HUES48 (cell line): ENCODE measurements at regions not wholly inside any gene's neighbourhood (a gene's known extent, or its start where the extent isn't known, plus 50 kb on each side); places are given as distances from the start of the nearest gene placed in this dataset.

Experiments used
- H3K27ac ChIP-seq: one replicate; pipeline ENCODE4 v1.7.0; 2013; ENCODE audit warnings: low read depth, low read length, inconsistent platforms
- H3K27me3 ChIP-seq: 2 replicates; pipeline ENCODE4 v1.6.1; 2013; ENCODE audit warnings: mild to moderate bottlenecking, low read length; ENCODE audit not compliant: control insufficient read depth, insufficient read depth
- H3K36me3 ChIP-seq: 2 replicates; pipeline ENCODE4 v1.6.1; 2013; ENCODE audit warnings: low read length; ENCODE audit not compliant: control insufficient read depth, insufficient read depth
- H3K4me1 ChIP-seq: 2 replicates; pipeline ENCODE4 v1.6.1; 2013; ENCODE audit warnings: mild to moderate bottlenecking, low read length; ENCODE audit not compliant: control insufficient read depth, insufficient read depth
- H3K4me3 ChIP-seq: 2 replicates; pipeline ENCODE4 v1.5.1; 2013; ENCODE audit warnings: mild to moderate bottlenecking, low read depth, low read length
- H3K9ac ChIP-seq: 2 replicates; pipeline ENCODE4 v1.6.1; 2013; ENCODE audit warnings: mild to moderate bottlenecking, low read depth, low read length, moderate library complexity
- H3K9me3 ChIP-seq: 2 replicates; pipeline ENCODE4 v1.6.1; 2013; ENCODE audit warnings: low read length; ENCODE audit not compliant: control insufficient read depth, insufficient read depth

GRCh38 chr2:134080386-134081089, 173.3 kb upstream of the MGAT5 start:
- no peaks in the 10 kb centered on the region for H3K27me3 ChIP-seq
- peaks cover 8% of the 10 kb centered on the region for H3K4me1 ChIP-seq
- peaks cover 2% of the 10 kb centered on the region; the same call in 1 of the 2 replicates for H3K9me3 ChIP-seq
- H3K4me3 ChIP-seq: no peak overlapping the region
- no peak overlapping the region for H3K27ac ChIP-seq
- H3K9ac ChIP-seq: no peak overlapping the region
- no peaks in the 10 kb centered on the region for H3K36me3 ChIP-seq

- Histone ChIP-seq H3K36me3 (no peaks in the 10 kb centered on the region), H3K4me3 (no peak overlapping the region), H3K9me3 (no peaks in the 10 kb centered on the region), H3K27me3 (no peaks in the 10 kb centered on the region), H3K9ac (no peak overlapping the region), H3K27ac (no peak overlapping the region), H3K4me1 (peaks cover 8% of the 10 kb centered on the region)
These were observed 172.5 kb upstream of the MGAT5 start for GRCh38 chr2:134081238-134081938.

- H3K9ac ChIP-seq: no peak overlapping the region
- no peak overlapping the region for H3K4me3 ChIP-seq
- H3K27me3 ChIP-seq: no peaks in the 10 kb centered on the region
- no peak overlapping the region for H3K27ac ChIP-seq
- H3K36me3 ChIP-seq: no peaks in the 10 kb centered on the region
- H3K4me1 ChIP-seq: peaks cover 22% of the 10 kb centered on the region
- no peaks in the 10 kb centered on the region for H3K9me3 ChIP-seq
These were observed 170.3 kb upstream of the MGAT5 start for GRCh38 chr2:134083548-134083947.

- Histone ChIP-seq H3K9me3 (no peaks in the 10 kb centered on the region), H3K27ac (peak overlapping the region; percentile 69), H3K4me1 (peaks cover 14% of the 10 kb centered on the region), H3K9ac (no peak overlapping the region), H3K27me3 (no peaks in the 10 kb centered on the region), H3K4me3 (no peak overlapping the region), H3K36me3 (no peaks in the 10 kb centered on the region)
These were observed 167.2 kb upstream of the MGAT5 start for GRCh38 chr2:134086594-134087219.

- H3K9ac ChIP-seq: no peak overlapping the region
- peak overlapping the region; percentile 69 for H3K27ac ChIP-seq
- no peaks in the 10 kb centered on the region for H3K27me3 ChIP-seq
- H3K4me1 ChIP-seq: peaks cover 14% of the 10 kb centered on the region
- H3K9me3 ChIP-seq: no peaks in the 10 kb centered on the region
- H3K4me3 ChIP-seq: no peak overlapping the region
- no peaks in the 10 kb centered on the region for H3K36me3 ChIP-seq
These were observed 166.4 kb upstream of the MGAT5 start for GRCh38 chr2:134087371-134087921.

GRCh38 chr2:134089454-134089853, 164.4 kb upstream of the MGAT5 start:
- no peaks in the 10 kb centered on the region for H3K27me3 ChIP-seq
- H3K9ac ChIP-seq: no peak overlapping the region
- H3K9me3 ChIP-seq: no peaks in the 10 kb centered on the region
- no peak overlapping the region for H3K27ac ChIP-seq
- no peak overlapping the region for H3K4me3 ChIP-seq
- no peaks in the 10 kb centered on the region for H3K36me3 ChIP-seq
- H3K4me1 ChIP-seq: peaks cover 14% of the 10 kb centered on the region

GRCh38 chr2:134097740-134098139, 156.1 kb upstream of the MGAT5 start:
- Histone ChIP-seq H3K27me3 (no peaks in the 10 kb centered on the region), H3K9ac (no peak overlapping the region), H3K9me3 (no peaks in the 10 kb centered on the region), H3K36me3 (no peaks in the 10 kb centered on the region), H3K4me1 (no peaks in the 10 kb centered on the region), H3K27ac (no peak overlapping the region), H3K4me3 (no peak overlapping the region)

GRCh38 chr2:134098321-134098720, 155.6 kb upstream of the MGAT5 start:
- no peaks in the 10 kb centered on the region; the same call in 1 of the 2 replicates for H3K27me3 ChIP-seq
- H3K9ac ChIP-seq: no peak overlapping the region
- no peaks in the 10 kb centered on the region for H3K9me3 ChIP-seq
- H3K36me3 ChIP-seq: no peaks in the 10 kb centered on the region
- no peak overlapping the region for H3K4me3 ChIP-seq
- H3K4me1 ChIP-seq: no peaks in the 10 kb centered on the region
- H3K27ac ChIP-seq: no peak overlapping the region

GRCh38 chr2:134099273-134099672, 154.6 kb upstream of the MGAT5 start:
- Histone ChIP-seq H3K27ac (no peak overlapping the region), H3K9me3 (no peaks in the 10 kb centered on the region), H3K36me3 (no peaks in the 10 kb centered on the region), H3K27me3 (no peaks in the 10 kb centered on the region; the same call in 1 of the 2 replicates), H3K4me3 (no peak overlapping the region), H3K4me1 (no peaks in the 10 kb centered on the region), H3K9ac (no peak overlapping the region)

GRCh38 chr2:134103196-134103595, 150.7 kb upstream of the MGAT5 start:
- no peaks in the 10 kb centered on the region; the same call in 1 of the 2 replicates for H3K27me3 ChIP-seq
- H3K27ac ChIP-seq: no peak overlapping the region
- no peaks in the 10 kb centered on the region for H3K4me1 ChIP-seq
- no peak overlapping the region for H3K9ac ChIP-seq
- no peaks in the 10 kb centered on the region for H3K36me3 ChIP-seq
- H3K4me3 ChIP-seq: no peak overlapping the region
- H3K9me3 ChIP-seq: no peaks in the 10 kb centered on the region

- Histone ChIP-seq H3K9me3 (no peaks in the 10 kb centered on the region), H3K27ac (no peak overlapping the region), H3K9ac (no peak overlapping the region), H3K27me3 (no peaks in the 10 kb centered on the region; the same call in 1 of the 2 replicates), H3K4me1 (no peaks in the 10 kb centered on the region), H3K4me3 (no peak overlapping the region), H3K36me3 (no peaks in the 10 kb centered on the region)
These were observed 149.1 kb upstream of the MGAT5 start for GRCh38 chr2:134104754-134105153.
